ENCODE measurements at regions not wholly inside any gene's neighbourhood (a gene's known extent, or its start where the extent isn't known, plus 50 kb on each side); places are given as distances from the start of the nearest gene placed in this dataset.

GRCh38 chr9:21561502-21561901, 79.4 kb upstream of the IFNE start:
- peaks cover 13% of the 10 kb centered on the region for H3K4me1 Mint-ChIP-seq
- no peak overlapping the region for H3K4me3 Mint-ChIP-seq
- Histone ChIP-seq H3K27ac (no peak overlapping the region), H4K20me1 (ENCODE audit: low read depth) (peaks cover 8% of the 10 kb centered on the region), H3K9ac (no peak overlapping the region), H3K9me3 (ENCODE audit: low read depth) (no peaks in the 10 kb centered on the region), H3F3A (ENCODE audit: low read depth) (no peaks in the 10 kb centered on the region), H3K79me2 (ENCODE audit: low read depth) (no peaks in the 10 kb centered on the region), H3K4me2 (no peak overlapping the region), H3K27me3 (peaks cover 47% of the 10 kb centered on the region), H3K36me3 (no peaks in the 10 kb centered on the region), H3K4me3 (no peak overlapping the region), H2AFZ (replicated peaks) (no peak overlapping the region), H3K4me1 (peaks cover 8% of the 10 kb centered on the region)
- no peak overlapping the region for H3K27ac Mint-ChIP-seq
- TF ChIP-seq, protein P1, sequence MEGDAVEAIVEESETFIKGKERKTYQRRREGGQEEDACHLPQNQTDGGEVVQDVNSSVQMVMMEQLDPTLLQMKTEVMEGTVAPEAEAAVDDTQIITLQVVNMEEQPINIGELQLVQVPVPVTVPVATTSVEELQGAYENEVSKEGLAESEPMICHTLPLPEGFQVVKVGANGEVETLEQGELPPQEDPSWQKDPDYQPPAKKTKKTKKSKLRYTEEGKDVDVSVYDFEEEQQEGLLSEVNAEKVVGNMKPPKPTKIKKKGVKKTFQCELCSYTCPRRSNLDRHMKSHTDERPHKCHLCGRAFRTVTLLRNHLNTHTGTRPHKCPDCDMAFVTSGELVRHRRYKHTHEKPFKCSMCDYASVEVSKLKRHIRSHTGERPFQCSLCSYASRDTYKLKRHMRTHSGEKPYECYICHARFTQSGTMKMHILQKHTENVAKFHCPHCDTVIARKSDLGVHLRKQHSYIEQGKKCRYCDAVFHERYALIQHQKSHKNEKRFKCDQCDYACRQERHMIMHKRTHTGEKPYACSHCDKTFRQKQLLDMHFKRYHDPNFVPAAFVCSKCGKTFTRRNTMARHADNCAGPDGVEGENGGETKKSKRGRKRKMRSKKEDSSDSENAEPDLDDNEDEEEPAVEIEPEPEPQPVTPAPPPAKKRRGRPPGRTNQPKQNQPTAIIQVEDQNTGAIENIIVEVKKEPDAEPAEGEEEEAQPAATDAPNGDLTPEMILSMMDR (IDR thresholded peaks at IDR 0.05), result no peak
- TF ChIP-seq EZH2 (IDR thresholded peaks at IDR 0.05) (no peak), EZH2phosphoT487 (IDR thresholded peaks at IDR 0.05) (no peak)
- H3K9me3 Mint-ChIP-seq, result no peaks in the 10 kb centered on the region
- H3K27me3 Mint-ChIP-seq (ENCODE audit: insufficient read depth, low read depth), result peaks cover 5% of the 10 kb centered on the region
- DNase-seq (ENCODE audit: low spot score), result no peak
- no peaks in the 10 kb centered on the region for H3K36me3 Mint-ChIP-seq

- no peak for TF ChIP-seq EZH2 (IDR thresholded peaks at IDR 0.05)
- TF ChIP-seq, protein P1 (IDR thresholded peaks at IDR 0.05), result no peak
- TF ChIP-seq EZH2phosphoT487 (IDR thresholded peaks at IDR 0.05), result no peak
- H3K9me3 ChIP-seq (ENCODE audit: low read depth), result no peaks in the 10 kb centered on the region
Measured at GRCh38 chr9:21564175-21564574, 82.1 kb upstream of the IFNE start.

GRCh38 chr9:21565155-21565554, 83.0 kb upstream of the IFNE start:
- no peak for TF ChIP-seq EZH2phosphoT487 (IDR thresholded peaks at IDR 0.05)
- no peak for TF ChIP-seq EZH2 (IDR thresholded peaks at IDR 0.05)
- TF ChIP-seq, protein P1 (IDR thresholded peaks at IDR 0.05), result no peak
- Histone ChIP-seq H3K27ac (no peak overlapping the region), H3K9me3 (ENCODE audit: low read depth) (no peaks in the 10 kb centered on the region), H3K4me2 (no peak overlapping the region), H3K27me3 (peaks cover 17% of the 10 kb centered on the region), H3F3A (ENCODE audit: low read depth) (no peaks in the 10 kb centered on the region), H3K4me3 (no peak overlapping the region), H3K9ac (no peak overlapping the region), H3K36me3 (no peaks in the 10 kb centered on the region), H3K4me1 (peaks cover 2% of the 10 kb centered on the region), H3K79me2 (ENCODE audit: low read depth) (no peaks in the 10 kb centered on the region), H2AFZ (replicated peaks) (no peak overlapping the region), H4K20me1 (ENCODE audit: low read depth) (no peaks in the 10 kb centered on the region)
- Mint-ChIP-seq H3K27ac (no peak overlapping the region), H3K36me3 (no peaks in the 10 kb centered on the region), H3K27me3 (ENCODE audit: insufficient read depth, low read depth) (peaks cover 3% of the 10 kb centered on the region), H3K4me3 (no peak overlapping the region), H3K4me1 (peaks cover 4% of the 10 kb centered on the region), H3K9me3 (no peaks in the 10 kb centered on the region)
- no peak for DNase-seq (ENCODE audit: low spot score)

More at GRCh38 chr9:21564175-21564574, 82.1 kb upstream of the IFNE start:
- no peak overlapping the region for H3K27ac ChIP-seq
- Mint-ChIP-seq H3K9me3 (no peaks in the 10 kb centered on the region), H3K4me3 (no peak overlapping the region), H3K4me1 (peaks cover 5% of the 10 kb centered on the region), H3K27ac (no peak overlapping the region), H3K36me3 (no peaks in the 10 kb centered on the region), H3K27me3 (ENCODE audit: insufficient read depth, low read depth) (peaks cover 3% of the 10 kb centered on the region)
- DNase-seq (ENCODE audit: low spot score), result no peak
- H3K9ac ChIP-seq, result no peak overlapping the region
- H3K27me3 ChIP-seq, result peaks cover 25% of the 10 kb centered on the region
- no peaks in the 10 kb centered on the region for H3F3A ChIP-seq (ENCODE audit: low read depth)
- no peak overlapping the region for H3K4me3 ChIP-seq
- H3K36me3 ChIP-seq, result no peaks in the 10 kb centered on the region
- no peak overlapping the region for H3K4me2 ChIP-seq
- H2AFZ ChIP-seq (replicated peaks), result no peak overlapping the region
- H3K79me2 ChIP-seq (ENCODE audit: low read depth), result no peaks in the 10 kb centered on the region
- H4K20me1 ChIP-seq (ENCODE audit: low read depth), result no peaks in the 10 kb centered on the region
- peaks cover 2% of the 10 kb centered on the region for H3K4me1 ChIP-seq
